ENCODE measurements at regions not wholly inside any gene's neighbourhood (a gene's known extent, or its start where the extent isn't known, plus 50 kb on each side); places are given as distances from the start of the nearest gene placed in this dataset.

DNA sequence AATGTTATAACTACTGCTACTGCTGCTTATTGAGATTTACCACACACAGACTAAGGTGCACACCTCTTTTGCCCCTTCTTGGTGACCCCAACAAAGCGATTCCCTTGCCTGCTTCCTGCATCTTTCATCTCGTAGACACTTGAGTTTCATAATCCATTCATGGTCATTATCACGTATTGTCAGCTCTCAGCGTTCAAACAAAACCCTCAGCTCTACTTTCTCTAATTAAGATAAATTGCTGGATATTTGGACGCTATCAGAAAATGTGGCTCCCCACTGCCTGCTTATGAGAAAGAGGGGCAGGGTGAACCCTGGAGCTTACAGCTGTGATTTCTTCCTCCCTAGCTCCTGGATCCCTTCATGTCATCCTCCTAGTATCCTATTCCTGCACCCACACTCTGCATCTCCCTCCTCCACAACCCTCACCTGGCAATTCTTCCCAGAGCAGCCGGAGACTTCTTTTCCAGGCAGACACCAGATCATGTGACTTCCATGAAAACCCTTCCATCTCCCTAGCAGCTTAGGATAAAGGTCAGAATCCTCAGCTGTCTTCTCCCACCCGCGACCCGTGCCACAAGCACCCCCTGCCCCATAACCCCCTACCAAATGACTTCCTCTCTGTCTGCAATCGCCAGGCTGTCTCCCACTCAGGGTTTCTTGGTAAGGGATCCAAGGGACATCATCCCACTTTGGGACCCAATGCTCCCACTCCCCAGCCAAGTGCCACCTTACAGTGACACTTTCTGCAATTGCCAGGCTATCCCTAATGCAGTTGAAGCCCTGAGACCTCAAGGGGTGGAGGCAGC lies 146.5 kb downstream of the NSG2 start:
- Histone ChIP-seq H3K4me3 (replicated peaks; ENCODE audit: insufficient read depth, low read length) (no peak overlapping the region), H3K27ac (replicated peaks) (no peak overlapping the region), H3K27me3 (ENCODE audit: insufficient read depth, poor library complexity, severe bottlenecking) (no peaks in the 10 kb centered on the region)
- DNase-seq (ENCODE audit: low read depth in 1 of 2, low spot score in 1 of 2) = no peak
- TF ChIP-seq GABPA (IDR thresholded peaks at IDR 0.05; ENCODE audit: low read depth) = no peak
- TF ChIP-seq, protein P1, sequence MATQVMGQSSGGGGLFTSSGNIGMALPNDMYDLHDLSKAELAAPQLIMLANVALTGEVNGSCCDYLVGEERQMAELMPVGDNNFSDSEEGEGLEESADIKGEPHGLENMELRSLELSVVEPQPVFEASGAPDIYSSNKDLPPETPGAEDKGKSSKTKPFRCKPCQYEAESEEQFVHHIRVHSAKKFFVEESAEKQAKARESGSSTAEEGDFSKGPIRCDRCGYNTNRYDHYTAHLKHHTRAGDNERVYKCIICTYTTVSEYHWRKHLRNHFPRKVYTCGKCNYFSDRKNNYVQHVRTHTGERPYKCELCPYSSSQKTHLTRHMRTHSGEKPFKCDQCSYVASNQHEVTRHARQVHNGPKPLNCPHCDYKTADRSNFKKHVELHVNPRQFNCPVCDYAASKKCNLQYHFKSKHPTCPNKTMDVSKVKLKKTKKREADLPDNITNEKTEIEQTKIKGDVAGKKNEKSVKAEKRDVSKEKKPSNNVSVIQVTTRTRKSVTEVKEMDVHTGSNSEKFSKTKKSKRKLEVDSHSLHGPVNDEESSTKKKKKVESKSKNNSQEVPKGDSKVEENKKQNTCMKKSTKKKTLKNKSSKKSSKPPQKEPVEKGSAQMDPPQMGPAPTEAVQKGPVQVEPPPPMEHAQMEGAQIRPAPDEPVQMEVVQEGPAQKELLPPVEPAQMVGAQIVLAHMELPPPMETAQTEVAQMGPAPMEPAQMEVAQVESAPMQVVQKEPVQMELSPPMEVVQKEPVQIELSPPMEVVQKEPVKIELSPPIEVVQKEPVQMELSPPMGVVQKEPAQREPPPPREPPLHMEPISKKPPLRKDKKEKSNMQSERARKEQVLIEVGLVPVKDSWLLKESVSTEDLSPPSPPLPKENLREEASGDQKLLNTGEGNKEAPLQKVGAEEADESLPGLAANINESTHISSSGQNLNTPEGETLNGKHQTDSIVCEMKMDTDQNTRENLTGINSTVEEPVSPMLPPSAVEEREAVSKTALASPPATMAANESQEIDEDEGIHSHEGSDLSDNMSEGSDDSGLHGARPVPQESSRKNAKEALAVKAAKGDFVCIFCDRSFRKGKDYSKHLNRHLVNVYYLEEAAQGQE (IDR thresholded peaks at IDR 0.05; ENCODE audit: insufficient replicate concordance, low read depth) = no peak
- TF ChIP-seq, protein P2, sequence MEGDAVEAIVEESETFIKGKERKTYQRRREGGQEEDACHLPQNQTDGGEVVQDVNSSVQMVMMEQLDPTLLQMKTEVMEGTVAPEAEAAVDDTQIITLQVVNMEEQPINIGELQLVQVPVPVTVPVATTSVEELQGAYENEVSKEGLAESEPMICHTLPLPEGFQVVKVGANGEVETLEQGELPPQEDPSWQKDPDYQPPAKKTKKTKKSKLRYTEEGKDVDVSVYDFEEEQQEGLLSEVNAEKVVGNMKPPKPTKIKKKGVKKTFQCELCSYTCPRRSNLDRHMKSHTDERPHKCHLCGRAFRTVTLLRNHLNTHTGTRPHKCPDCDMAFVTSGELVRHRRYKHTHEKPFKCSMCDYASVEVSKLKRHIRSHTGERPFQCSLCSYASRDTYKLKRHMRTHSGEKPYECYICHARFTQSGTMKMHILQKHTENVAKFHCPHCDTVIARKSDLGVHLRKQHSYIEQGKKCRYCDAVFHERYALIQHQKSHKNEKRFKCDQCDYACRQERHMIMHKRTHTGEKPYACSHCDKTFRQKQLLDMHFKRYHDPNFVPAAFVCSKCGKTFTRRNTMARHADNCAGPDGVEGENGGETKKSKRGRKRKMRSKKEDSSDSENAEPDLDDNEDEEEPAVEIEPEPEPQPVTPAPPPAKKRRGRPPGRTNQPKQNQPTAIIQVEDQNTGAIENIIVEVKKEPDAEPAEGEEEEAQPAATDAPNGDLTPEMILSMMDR (IDR thresholded peaks at IDR 0.05; ENCODE audit: insufficient read depth, low read length) = no peak
- TF ChIP-seq SPI1 (IDR thresholded peaks at IDR 0.05; ENCODE audit: borderline replicate concordance, low read depth) = no peak

DNA sequence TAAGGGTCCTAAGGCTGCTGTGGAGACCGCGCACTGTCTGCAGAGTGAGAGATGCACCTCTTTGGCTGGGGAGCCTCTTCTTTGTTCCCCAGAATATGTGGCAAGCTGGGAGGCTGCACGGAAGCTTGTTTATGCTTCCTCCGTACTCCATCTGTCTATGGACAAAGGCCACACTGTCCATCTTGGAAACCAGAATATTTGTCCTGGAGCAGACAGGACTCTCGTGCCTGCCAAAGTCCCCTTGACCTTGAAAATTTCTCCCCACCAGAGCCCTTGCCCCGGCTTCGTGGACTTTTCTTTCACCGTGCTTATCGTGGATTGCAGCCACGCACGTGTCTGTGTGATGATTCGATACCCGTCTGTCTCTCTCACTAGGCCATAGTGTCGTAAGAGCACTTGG lies 147.4 kb downstream of the NSG2 start:
- TF ChIP-seq, protein P2 (IDR thresholded peaks at IDR 0.05; ENCODE audit: insufficient read depth, low read length) = no peak
- TF ChIP-seq, protein P1 (IDR thresholded peaks at IDR 0.05; ENCODE audit: insufficient replicate concordance, low read depth) = no peak
- TF ChIP-seq SPI1 (IDR thresholded peaks at IDR 0.05; ENCODE audit: borderline replicate concordance, low read depth) = no peak
- TF ChIP-seq GABPA (IDR thresholded peaks at IDR 0.05; ENCODE audit: low read depth) = no peak
- TF ChIP-seq POLR2AphosphoS5 (IDR thresholded peaks at IDR 0.05; ENCODE audit: low read depth) = no peak
- Histone ChIP-seq H3K4me3 (replicated peaks; ENCODE audit: insufficient read depth, low read length) (no peak overlapping the region), H3K27me3 (ENCODE audit: insufficient read depth, poor library complexity, severe bottlenecking) (no peaks in the 10 kb centered on the region), H3K27ac (replicated peaks) (no peak overlapping the region)
- DNase-seq (ENCODE audit: low read depth in 1 of 2, low spot score in 1 of 2) = no peak

DNA sequence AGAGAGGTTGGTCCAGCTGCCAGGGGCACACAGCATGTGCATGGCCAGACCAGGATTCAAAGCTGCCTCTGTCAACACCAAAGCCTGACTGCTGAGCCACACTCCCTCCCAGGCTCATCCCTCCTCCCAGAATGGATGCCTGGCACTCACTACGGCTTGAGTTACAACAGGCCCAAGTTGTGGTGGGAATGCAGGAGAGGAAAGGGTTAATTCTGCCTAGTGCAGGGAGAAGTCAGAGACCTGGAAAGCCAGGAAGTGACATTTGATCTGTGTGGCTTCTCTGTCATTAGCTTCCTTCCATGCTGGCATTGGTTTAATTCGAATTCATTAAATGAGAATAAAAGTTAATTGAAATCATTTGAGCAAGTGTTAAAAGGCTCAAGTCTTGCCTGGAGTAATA lies 150.0 kb downstream of the NSG2 start:
- DNase-seq (ENCODE audit: low read depth in 1 of 2, low spot score in 1 of 2) = no peak
- Histone ChIP-seq H3K4me3 (replicated peaks; ENCODE audit: insufficient read depth, low read length) (no peak overlapping the region), H3K27ac (replicated peaks) (no peak overlapping the region), H3K27me3 (ENCODE audit: insufficient read depth, poor library complexity, severe bottlenecking) (no peaks in the 10 kb centered on the region)
- TF ChIP-seq, protein P1 (IDR thresholded peaks at IDR 0.05; ENCODE audit: insufficient replicate concordance, low read depth) = no peak
- TF ChIP-seq, protein P2 (IDR thresholded peaks at IDR 0.05; ENCODE audit: insufficient read depth, low read length) = no peak
- no peak for TF ChIP-seq GABPA (IDR thresholded peaks at IDR 0.05; ENCODE audit: low read depth)
- TF ChIP-seq SPI1 (IDR thresholded peaks at IDR 0.05; ENCODE audit: borderline replicate concordance, low read depth) = no peak
- no peak for TF ChIP-seq POLR2AphosphoS5 (IDR thresholded peaks at IDR 0.05; ENCODE audit: low read depth)
